Gastrocnemius medialis (tissue), 4 donors: ENCODE measurements at regions not wholly inside any gene's neighbourhood (a gene's known extent, or its start where the extent isn't known, plus 50 kb on each side); places are given as distances from the start of the nearest gene placed in this dataset.

Experiments used
- CTCF ChIP-seq, 5 experiments: fragments of 450-650 bp in 3 of 5; fragments of 200-600 bp in 2 of 5; sonication (generic) in 2 of 5; IDR thresholded peaks in 4 of 5; conservative IDR thresholded peaks in 1 of 5; 1 replicate in 4 of 5; 2 replicates in 1 of 5; pipeline ENCODE4 v1.5.1; 2016 to 2019; ENCODE audit warnings: antibody characterized with exemption in 5 of 5, mild to moderate bottlenecking in 3 of 5, moderate library complexity in 3 of 5
- POLR2A ChIP-seq, 2 donors: fragments of 450-650 bp; IDR thresholded peaks; one replicate each; pipeline ENCODE4 v1.6.1; 2017; ENCODE audit warnings: antibody characterized with exemption in 2 of 2, mild to moderate bottlenecking in 2 of 2, moderate library complexity in 2 of 2

- TF ChIP-seq CTCF (IDR thresholded peaks at IDR 0.05 in 4 of 5, conservative IDR thresholded peaks at IDR 0.05 in 1 of 5), result no peak
- no peak for TF ChIP-seq POLR2A (IDR thresholded peaks at IDR 0.05)
Observed at GRCh38 chr18:39870591-39870990, 2084.4 kb upstream of the PIK3C3 start.
